ENCODE measurements at regions not wholly inside any gene's neighbourhood (a gene's known extent, or its start where the extent isn't known, plus 50 kb on each side); places are given as distances from the start of the nearest gene placed in this dataset.
"Not testable (repeated sequence)": the region's sequence is repeated elsewhere in the genome, so short reads cannot be mapped to it uniquely, and the experiment has no call there.

DNA sequence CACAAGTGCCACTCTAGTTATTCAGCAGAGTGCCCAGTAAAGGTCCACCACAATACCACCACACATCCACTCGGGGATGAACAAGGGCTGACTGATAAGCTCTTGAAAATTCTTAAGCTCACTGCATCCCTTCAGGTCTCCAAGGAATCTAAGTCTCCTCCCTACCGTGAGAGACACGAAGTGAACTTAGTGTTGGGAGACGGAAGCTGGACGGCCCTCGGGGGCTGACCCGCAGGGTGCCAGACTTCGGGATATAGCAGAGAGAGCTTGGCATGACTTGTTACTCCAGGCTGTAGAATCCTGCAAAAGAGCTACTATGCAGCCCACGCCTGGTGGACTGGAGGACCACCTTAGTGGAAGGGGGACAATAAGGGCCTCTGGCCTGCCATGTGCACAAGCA lies 75.1 kb downstream of the LYZL1 start:
- DNase-seq = not testable (repeated sequence)

DNA sequence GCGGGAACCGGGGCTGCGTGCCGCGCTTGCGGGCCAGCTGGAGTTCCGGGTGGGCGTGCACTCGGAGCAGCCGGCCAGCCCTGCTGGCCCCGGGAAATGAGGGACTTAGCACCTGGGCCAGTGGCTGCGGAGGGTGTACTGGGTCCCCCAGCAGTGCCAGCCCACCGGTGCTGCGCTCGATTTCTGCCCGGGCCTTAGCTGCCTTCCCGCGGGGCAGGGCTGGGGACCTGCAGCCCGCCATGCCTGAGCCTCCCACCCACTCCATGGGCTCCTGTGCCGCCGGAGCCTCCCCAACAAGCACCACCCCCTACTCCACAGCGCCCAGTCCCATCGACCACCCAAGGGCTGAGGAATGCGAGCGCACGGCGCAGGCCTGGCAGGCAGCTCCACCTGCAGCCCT lies 77.3 kb downstream of the LYZL1 start:
- DNase-seq = not testable (repeated sequence)

DNA sequence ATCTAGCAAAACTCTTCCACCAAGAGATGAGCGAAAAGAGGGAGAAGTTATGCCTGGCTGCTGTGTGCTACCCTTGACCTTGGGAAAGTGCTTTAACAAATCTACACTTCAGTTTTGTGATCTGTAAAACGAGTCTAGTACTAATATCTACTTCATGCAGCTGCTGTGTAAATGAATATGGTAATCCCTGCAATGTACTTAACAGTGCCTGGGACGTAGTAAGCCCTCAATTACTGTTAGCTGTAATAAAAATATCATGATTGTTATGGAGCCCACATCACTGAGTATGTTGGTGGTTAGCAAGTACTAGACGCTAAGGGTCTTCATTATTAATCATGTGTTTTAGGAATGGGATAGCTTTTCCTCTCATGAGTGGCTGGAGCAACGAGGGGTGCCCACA lies 80.5 kb downstream of the LYZL1 start:
- DNase-seq = no peak

DNA sequence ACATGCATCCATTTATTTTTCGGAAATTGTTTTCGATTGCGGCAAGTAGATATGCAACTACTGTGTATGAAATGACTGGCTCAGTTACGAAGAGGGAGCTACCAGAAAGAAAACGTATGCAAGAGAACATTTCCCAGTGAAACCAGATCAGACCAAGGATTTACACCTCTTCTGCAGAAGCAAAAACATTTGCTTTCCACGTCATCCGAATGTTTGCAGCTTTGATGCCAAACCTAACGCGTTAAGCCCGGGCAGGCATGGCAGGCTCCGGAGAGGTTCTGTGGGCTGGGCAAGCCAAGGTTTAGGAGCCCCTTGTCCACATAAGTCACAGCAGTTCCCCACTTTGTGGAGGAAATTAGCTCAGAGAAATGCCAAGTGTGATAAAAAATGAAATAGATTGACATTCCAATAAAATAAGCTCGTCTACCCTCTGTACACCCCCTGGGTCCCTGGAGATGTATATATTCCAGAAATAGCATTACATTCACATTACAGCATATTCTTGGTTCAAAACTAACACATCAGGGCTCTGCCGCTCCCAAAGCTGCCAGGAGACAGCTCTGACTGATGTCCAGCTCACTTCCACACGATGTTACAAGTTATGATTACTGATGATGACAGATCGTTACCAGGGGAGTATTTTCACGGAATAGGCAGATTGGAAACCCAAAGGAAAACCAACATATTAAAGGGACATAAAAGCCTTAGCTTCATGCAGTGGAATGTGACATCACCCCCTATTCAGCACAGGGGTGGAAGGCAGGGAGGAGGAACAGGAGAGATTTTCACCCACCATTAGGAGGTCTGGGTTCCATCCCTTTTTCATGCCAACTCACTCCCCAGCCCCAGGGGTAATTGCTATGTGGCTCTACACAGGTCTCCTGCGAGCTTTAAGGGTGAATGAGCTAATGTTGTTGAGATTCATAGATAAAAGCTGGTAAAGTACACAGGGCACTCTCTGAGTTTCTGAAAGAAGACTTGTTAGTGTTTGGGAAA lies 81.5 kb downstream of the LYZL1 start:
- no peak for DNase-seq

DNA sequence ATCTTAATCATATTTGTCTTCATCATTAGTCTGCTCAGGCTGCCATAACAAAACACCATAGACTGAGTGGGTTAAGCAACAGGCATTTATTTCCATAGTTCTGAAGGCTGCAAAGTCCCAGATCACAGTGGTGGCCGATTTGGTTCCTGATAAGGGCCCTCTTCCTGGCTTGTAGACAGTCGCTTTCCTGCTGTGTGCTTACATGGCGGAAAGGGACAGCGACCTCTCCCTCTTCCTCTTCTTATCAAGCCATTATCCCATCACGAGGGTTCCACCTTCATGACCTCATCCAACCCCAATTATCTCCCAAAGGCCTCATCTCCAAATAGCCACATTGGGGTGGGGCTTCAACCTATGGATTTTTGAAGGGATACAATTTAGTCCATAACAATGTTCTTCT lies 84.0 kb downstream of the LYZL1 start:
- DNase-seq = no peak

DNA sequence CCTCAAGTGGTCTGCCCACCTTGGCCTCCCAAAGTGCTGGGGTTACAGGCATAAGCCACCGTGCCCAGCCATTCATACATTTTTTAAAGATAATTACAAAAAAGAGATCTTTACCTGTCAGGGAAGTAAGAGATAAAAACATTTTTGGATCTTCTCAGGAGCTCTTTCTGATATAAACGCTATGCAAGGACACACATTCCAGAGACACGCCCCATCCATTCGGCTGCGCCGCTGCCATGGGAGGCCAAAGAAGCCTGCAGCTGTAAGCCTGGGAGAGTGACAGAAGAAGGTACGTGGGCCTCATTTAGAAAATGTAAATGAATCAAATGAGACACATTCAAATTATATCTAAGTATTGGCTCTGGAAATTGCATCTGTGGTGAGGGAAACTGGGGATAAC lies 85.3 kb downstream of the LYZL1 start:
- no peak for DNase-seq

DNA sequence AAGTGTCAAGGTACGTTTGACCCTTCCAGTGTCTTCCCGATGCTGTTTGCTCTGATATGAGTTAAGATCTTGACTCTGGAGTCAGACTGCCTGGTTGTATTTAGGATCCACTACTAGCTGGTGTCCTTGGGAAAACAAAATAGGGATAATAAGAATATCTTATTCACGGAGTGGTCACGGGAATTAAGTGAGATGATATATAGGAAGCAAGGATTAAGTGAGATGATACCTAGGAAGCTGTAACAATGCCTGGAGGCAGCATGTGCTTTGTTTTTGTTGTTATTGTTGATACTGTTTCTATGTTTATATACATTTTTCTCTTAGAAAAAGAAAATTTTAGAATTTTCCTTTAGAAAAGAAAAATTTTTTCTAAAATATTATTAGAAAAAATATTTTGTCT lies 87.0 kb downstream of the LYZL1 start:
- no peak for DNase-seq

DNA sequence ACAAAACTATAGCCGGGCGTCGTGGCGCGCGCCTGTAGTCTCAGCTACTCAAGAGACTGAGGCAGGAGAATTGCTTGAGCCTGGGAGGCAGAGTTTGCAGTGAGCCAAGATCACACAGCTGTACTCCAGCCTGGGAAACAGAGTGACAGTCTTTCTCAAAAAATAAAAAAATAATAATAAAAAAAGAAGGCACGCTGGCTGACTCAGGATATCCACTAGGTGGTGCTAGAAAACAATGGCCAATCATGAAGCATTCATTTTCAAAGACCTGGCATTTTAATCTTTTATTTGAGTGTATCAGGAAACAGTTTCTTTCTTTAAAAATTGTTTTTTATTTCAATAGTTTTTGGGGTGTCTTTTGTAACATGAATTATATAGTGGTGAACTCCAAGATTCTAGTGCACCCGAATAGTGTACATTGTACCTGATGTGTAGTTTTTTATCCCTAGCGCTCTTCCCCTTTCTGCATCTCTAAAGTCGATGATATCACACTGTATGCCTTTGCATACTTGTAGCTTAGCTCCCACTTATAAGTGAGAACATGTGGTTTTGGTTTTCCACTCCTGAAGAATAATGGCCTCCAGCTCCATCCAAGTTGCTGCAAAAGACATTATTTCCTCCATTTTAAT lies 88.6 kb downstream of the LYZL1 start:
- DNase-seq = peak; percentile 45

DNA sequence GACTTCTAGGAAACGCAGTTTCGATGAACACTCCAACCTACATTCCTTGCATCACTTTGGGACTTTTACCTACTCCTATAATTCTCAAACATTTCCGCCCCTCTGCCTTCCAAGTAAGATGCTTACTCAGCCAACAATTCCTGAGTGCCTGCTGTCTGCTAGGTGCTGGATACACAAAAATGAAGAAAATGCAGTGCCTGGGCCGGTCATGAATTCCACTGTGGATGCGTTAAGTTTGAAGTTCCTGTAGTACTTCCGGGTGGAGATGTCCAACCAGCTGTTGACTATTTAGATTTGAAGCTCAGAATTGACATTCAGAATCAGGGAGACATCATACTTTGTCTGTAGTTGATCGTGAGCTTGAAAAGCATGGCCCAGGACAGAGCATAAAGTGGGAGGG lies 89.2 kb downstream of the LYZL1 start:
- DNase-seq = no peak

DNA sequence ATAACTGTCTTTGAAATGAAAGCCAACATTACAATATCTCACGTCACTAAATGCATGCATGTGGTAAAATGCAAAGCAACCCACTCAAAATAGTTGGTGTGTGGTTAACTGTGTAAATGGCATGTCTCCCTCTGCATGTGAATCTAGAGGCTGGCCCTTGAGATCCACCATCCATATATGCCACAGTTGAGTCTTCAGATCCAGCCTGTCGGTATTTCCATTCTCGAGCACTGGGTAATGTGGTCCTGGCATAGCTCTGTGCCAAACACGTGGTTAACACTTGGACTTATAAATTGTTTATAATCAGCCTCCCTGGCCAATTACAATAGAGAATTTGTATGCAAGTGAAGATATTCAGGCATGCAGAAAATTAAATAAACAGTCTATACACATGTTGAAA lies 90.3 kb downstream of the LYZL1 start:
- no peak for DNase-seq

DNA sequence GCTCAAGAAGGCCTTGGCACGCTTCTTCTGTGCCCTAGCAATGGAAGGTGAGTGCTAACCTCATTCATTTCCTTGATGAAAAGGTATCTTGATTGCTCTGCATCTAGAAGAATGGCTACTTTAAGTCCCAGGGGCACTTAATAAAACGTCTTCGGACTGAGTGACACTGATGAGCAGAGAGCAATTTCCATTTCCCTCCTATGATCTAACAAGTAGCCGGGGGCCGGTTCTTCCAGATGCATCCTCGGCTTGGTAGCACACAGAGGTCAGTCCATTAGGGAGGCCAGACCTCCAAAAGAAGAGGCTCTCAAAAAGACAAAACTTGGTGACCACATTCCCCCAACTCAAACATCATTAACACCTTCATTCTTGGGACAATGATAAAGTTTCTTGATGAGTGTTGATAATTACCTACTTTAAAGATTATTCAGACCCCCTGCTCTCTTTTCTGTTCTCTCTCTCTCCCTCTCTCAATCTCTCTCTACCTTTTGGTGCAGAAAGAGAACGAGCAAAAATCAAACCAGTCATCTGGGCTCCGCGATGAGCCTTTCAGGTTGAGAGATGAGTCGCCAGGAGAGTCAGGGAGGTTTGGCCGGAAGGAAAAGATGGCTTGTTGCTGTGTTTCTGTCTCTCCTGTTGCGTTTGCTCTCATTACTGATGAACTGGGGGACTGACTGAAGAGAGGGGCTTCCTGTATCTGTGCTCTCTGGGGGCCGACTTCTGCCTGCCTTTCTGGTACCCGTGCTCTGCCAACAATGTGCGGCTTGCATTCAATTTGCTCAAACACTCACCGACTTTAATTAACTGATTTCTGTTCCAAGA lies 91.1 kb downstream of the LYZL1 start:
- DNase-seq = peak; percentile 32

DNA sequence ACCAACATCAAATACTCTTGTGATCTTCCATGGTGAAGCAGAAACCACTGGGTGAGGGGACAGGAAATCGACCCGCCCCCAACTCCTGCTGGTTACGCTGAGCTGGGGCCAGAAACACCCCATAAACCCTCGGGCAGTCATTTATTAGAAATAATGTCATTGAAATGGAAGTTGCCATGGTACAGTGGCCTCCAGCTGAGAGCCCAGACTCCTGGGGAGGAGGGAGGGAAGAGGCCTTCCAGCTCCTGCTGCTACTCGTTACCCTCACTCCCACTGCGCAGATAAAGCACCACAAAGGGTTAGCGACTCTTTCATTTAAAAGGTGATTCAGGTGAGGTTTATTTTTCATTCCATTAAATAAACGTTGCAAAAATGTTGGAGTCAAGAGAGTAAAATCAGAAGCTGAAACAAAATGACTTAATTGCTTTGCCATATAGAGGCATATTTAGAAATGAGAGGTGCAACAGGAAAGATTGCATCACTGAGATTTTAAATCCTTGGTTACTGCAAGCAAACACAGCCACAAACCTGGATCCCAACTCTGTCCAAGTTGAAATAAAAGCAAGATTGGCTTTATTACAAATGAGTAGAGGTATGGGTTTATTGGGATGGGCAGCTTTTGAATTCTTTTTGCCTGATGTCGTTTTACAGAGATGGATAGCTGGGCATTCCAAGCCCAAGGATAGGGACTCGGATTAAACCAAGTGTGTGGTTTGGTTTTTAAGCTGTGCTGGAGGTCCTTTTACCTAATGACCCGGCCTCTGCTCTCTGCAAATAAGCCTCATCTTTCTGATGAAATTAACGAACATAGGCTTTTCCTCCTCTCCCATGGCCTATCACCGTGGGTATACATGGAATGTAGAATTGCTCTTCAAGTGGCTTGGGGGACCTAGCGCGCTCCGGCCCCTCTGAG lies 92.0 kb downstream of the LYZL1 start:
- DNase-seq = not testable (repeated sequence)

DNA sequence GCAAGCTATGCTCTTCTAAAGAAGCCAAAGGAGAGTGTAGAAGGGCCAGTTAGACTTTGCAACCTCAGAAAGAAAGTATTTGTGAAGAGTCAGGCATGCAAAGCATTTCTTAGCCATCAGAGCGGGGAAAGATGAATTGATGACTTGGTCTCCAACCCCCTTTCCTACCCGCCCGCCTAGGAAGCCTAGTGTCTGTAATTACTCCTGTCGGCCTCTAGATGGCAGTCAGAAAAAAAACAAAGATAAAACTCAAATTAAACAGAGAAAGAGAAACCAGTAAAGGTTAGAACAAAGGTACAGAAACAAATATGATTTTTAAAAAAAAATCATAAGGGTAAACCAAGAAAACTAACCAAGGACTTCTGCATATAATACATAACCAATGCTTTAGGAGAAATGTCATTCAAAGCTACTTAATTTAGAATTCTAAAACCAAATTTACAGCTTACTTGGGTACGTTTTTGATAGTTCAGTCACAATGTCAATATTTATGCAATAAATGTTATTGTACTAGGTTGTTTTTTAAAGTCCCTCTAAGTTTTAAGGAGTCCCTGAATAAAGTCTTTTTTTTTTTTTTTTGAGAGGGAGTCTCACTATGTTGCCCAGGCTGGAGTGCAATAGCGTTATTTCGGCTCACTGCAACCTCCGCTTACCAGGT lies 97.6 kb downstream of the LYZL1 start:
- peak; percentile 43 for DNase-seq

DNA sequence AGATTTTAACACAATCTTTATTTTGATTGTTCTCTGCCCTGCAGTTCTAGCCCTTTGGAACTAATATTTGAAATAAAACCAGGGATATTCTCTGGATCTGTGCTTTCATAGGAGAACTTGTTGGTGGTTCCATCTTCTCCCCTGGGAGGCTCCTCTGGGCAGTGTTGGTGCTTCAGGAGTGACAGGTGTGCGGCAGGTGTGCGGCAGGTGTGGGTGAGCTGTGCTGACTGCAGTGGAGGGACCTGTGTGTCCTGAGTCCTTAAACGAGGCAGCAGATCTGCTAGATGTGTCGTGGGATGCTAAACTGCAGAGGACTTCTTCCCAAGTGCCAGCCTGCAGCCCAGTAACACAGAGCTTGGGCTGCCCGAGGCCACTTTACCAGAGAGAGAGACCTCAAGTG lies 98.4 kb downstream of the LYZL1 start:
- no peak for DNase-seq

DNA sequence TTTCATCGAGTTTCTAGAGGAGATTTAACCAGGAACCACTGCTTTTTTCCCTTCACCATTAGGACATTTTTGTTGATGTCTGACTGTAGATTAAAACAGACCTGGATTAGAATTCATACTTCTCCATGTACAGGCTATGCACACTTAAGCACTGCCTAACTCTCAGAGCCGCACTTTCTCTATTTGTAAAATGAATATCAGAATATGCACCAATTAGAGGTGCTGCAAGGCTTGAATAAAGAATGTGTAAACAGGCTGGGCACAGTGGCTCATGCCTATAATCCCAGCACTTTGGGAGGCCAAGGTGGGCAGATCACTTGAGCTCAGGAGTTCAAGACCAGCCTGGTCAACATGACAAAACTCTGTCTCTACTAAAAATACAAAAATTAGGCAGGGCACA lies 99.2 kb downstream of the LYZL1 start:
- DNase-seq = not testable (repeated sequence)

DNA sequence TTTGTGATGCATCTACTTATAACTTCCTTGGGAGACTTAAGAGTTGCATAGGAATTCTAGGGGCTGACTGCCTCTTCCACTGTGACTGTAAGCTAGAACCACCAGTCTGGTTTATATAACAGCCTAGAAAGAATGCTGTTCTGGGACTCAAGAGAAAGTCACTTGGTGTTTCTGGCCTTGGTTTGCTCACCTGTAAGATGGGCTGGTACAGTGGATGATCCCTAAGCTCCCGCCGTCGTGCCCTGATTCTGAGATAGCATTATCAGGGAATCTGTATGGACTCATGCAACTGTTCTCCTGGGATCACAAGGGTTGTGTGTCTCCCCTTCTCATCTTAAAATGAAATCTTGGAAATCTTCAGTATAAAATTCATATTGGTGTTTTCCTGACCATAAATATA lies 100.6 kb downstream of the LYZL1 start:
- DNase-seq = no peak

DNA sequence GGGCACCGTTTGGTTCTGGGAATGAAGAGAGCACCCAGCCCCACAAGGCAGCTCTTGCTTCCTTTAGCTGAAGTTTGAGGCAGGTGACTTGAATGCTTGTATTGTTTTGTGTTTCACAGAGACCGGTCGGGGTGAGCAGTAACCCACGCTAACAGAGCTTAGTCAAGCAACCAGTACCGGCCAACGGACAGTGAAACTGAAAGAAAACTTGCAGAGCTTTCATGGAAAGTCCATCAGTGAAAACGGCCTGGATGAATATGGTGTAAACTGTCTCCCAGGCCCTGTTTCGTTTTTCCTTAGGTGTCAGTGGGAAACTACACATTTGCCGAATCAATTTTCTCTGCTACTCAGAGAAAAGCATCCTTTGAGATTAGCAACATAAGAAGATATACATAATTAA lies 101.1 kb downstream of the LYZL1 start:
- DNase-seq = no peak

DNA sequence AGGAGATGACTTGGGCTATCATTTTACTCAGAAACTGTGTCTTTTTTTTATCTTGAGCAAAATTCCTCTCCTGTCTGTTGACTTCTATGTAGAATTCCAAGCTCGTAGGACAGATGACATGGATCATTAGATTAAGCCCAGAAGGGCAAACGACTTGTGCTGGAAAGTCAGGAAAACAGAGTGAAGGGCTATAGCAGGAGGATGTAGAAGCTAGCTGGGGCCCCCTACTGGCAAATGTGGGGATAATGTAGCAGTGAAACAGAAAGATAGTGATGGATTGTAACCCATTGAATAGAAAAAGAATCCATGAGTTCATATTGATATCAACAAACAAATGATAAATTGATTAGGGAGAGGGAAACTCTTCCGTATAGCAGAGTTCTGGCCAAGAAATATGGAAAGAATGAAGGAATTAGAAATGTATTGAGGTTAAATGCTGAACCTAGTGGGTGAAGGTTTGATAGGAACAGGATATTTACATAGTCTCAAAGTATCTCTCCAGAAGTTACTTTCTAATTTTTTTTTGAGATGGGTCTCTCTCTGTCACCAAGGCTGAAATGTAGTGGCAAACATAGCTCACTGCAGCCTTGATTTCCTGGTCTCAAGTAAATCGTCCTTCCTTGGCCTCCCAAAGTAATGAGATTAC lies 103.6 kb downstream of the LYZL1 start:
- peak; percentile 50 for DNase-seq

DNA sequence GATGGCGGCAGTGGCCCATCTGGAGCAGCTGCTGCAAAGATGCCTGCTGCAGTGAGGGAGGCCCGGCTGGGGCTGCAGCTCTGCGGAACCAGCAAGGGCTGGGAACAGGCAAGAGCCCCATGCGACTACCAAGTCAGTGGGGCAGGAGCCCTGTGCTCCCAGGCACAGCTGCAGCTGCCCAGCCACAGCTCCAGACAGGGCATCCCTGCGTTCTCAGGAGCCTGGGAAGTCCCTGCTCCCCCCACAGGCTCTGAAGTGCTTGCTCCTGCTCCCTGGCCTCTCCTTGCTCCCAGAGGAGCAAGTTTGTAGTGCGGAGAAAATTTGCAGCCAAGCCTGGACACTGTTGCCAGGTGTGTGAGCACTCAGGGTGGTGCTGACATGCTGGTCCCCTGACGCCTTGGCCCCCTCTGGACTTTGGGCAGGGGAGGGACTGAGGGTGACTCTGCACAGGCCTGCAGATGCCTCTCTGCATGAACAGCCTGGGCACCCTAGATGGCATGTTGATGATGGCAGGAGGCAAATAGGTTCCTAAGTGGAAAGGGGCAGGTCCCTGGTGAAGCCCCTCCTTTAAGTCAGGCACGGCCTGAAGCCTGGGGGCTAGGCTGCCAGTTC lies 105.6 kb downstream of the LYZL1 start:
- DNase-seq = no peak

DNA sequence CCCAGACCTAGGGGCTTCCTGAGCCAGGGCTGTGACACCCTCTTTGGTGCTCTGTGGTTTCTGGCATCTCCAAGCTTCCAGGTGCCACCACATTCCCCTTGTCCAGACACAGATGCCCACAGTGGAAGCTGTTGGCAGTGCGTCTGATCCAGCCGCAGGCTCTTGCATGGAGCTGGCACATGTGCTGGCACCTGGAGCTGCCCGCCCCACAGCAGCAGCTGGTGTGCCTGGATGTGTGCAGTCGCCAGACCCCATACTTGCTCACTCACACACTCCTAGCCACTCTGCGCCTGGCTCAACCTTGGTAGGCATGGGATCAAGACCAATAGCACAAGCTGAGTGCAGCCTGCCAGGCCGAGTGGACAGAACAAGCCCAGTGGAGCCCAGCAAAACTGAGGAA lies 106.5 kb downstream of the LYZL1 start:
- no peak for DNase-seq

DNA sequence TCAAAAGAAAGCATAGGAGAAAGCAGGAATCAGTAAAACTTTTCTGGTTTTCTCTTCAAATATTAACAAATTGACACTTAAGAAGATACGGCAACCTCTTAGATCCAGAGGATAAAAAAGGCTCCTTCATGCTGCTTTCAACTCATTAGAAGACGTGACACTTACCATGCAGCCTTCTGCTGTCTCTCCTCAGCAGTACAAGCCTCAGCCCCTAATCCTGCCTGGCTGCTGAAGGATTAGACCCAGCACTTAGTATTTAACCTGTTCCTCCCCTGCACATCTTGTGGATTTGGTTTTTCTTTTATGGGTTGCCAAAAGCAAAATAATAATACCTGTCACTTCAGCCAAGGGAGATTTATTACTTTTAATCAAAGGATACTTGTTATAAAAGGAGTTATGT lies 108.4 kb downstream of the LYZL1 start:
- DNase-seq = no peak
